HepG2 (cell line): ENCODE measurements at regions not wholly inside any gene's neighbourhood (a gene's known extent, or its start where the extent isn't known, plus 50 kb on each side); places are given as distances from the start of the nearest gene placed in this dataset.

Experiments
- ATAC-seq: fragments of 200-7000 bp; cut with Tn5 transposase; 3 replicates; pipeline ENCODE4 v1.9.1; 2020; ENCODE audit warnings: mild to moderate bottlenecking, moderate library complexity
- BruUV-seq: library from RNA; stranded (reverse); fragments of 400-500 nt; replicated peaks from 2 replicates; lab custom pipeline; 2021; lab: Mats Ljungman, UMichigan
- CTCF ChIA-PET: fragments of 300-600 bp; formaldehyde crosslinking; extraction: SDS; loops from one replicate; lab custom pipeline; 2021; ENCODE audit warnings: low total read pairs, inconsistent platforms, low intra/inter-chr PET ratio; lab: Yijun Ruan, JAX
- POLR2A ChIA-PET: fragments of 350-600 bp; sonication (Branson Sonifier 250); formaldehyde crosslinking; loops from one replicate; lab custom pipeline; 2020; ENCODE audit warnings: antibody characterized with exemption, inconsistent platforms; lab: Yijun Ruan, JAX
- DNase-seq: peaks from one replicate; pipeline ENCODE4 v3.0.0-alpha.2; 2015; ENCODE audit warnings: low spot score
- FAIRE-seq: peaks from 3 replicates; lab custom pipeline; 2011; peaks lifted over from hg19 to GRCh38; lab: Jason Lieb, UNC
- H2AFZ ChIP-seq: one replicate; pipeline ENCODE4 v1.6.1; 2011; ENCODE audit warnings: low read length, inconsistent platforms
- H3K27ac ChIP-seq: fragments of 300-600 bp; 3 replicates; pipeline ENCODE4 v1.8.0; 2011; ENCODE audit warnings: mixed run types, mild to moderate bottlenecking, mixed read lengths, low read length, inconsistent platforms; ENCODE audit not compliant: insufficient read depth; ENCODE audit errors: extremely low read length
- H3K27me3 ChIP-seq, 2 experiments: fragments of 200-600 bp in 1 of 2; 2 replicates in 1 of 2; 3 replicates in 1 of 2; pipeline versions ENCODE4 v1.6.0 to v1.8.0; 2011; ENCODE audit warnings: low read length in 2 of 2, mild to moderate bottlenecking in 2 of 2, moderate library complexity in 2 of 2, inconsistent platforms in 1 of 2; ENCODE audit not compliant: insufficient read depth in 2 of 2, control insufficient read depth in 1 of 2
- H3K36me3 ChIP-seq, 2 experiments: fragments of 200-600 bp in 1 of 2; replicated peaks in 1 of 2; 2 replicates in 1 of 2; 3 replicates in 1 of 2; pipeline versions ENCODE4 v1.5.1 to v1.8.0; 2011; ENCODE audit warnings: low read length in 2 of 2, inconsistent platforms in 1 of 2; ENCODE audit not compliant: insufficient read depth in 2 of 2, control insufficient read depth in 1 of 2
- H3K4me1 ChIP-seq: 2 replicates; pipeline ENCODE4 v1.5.1; 2012; ENCODE audit warnings: low read length, inconsistent platforms; ENCODE audit not compliant: insufficient read depth
- H3K4me2 ChIP-seq: 2 replicates; pipeline ENCODE4 v1.6.0; 2011; ENCODE audit warnings: low read depth, low read length, inconsistent platforms
- H3K4me3 ChIP-seq, 3 experiments: fragments of 200-600 bp in 1 of 3; sonication (generic), shearing (Covaris generic) in 1 of 3; replicated peaks in 1 of 3; 2 replicates each; pipeline ENCODE4 v1.5.1; 2011 to 2016; ENCODE audit warnings: low read length in 3 of 3, inconsistent platforms in 2 of 3, low read depth in 2 of 3, mild to moderate bottlenecking in 2 of 3, control low read depth in 1 of 3, mixed read lengths in 1 of 3; ENCODE audit not compliant: insufficient read depth in 1 of 3
- H3K79me2 ChIP-seq: one replicate; pipeline ENCODE4 v1.6.1; 2011; ENCODE audit warnings: low read length, inconsistent platforms; ENCODE audit not compliant: insufficient read depth
- H3K9ac ChIP-seq: 2 replicates; pipeline ENCODE4 v1.6.0; 2011; ENCODE audit warnings: mild to moderate bottlenecking, low read depth, low read length, inconsistent platforms; ENCODE audit not compliant: insufficient read depth
- H3K9me3 ChIP-seq: 2 replicates; pipeline ENCODE4 v1.5.1; 2012; ENCODE audit warnings: mild to moderate bottlenecking, low read length
- H4K20me1 ChIP-seq: 2 replicates; pipeline ENCODE4 v1.6.0; 2011; ENCODE audit warnings: inconsistent platforms, mild to moderate bottlenecking, low read length, moderate library complexity; ENCODE audit not compliant: insufficient read depth
- ADNP ChIP-seq: sonication (generic); formaldehyde crosslinking; IDR thresholded peaks from 2 replicates; pipeline ENCODE4 v1.4.0; 2020; ENCODE audit warnings: missing genetic modification reagents
- CCDC6 ChIP-seq: sonication (generic); formaldehyde crosslinking; IDR thresholded peaks from 2 replicates; pipeline ENCODE4 v1.8.1; 2022; ENCODE audit warnings: mild to moderate bottlenecking, missing genetic modification reagents, moderate library complexity
- DR1 ChIP-seq: sonication (generic); formaldehyde crosslinking; IDR thresholded peaks from 2 replicates; pipeline ENCODE4 v1.8.0; 2021; ENCODE audit warnings: mild to moderate bottlenecking, missing genetic modification reagents, inconsistent platforms
- E2F5 ChIP-seq: sonication (generic); formaldehyde crosslinking; conservative IDR thresholded peaks from 2 replicates; pipeline ENCODE4 v1.4.0; 2020; ENCODE audit warnings: missing genetic modification reagents
- EHMT2 ChIP-seq: fragments of 200-600 bp; sonication (generic); IDR thresholded peaks from 2 replicates; pipeline ENCODE4 v1.7.0; 2017; ENCODE audit warnings: antibody characterized with exemption, low read depth, low read length, borderline replicate concordance
- ETV6 ChIP-seq: sonication (generic); formaldehyde crosslinking; conservative IDR thresholded peaks from 2 replicates; pipeline ENCODE4 v1.4.0; 2020; ENCODE audit warnings: missing genetic modification reagents
- GABPA ChIP-seq, 2 experiments: IDR thresholded peaks; 2 replicates each; pipeline ENCODE4 v1.6.1; 2011 to 2016; ENCODE audit warnings: low read depth in 2 of 2, low read length in 1 of 2, missing biosample characterization in 1 of 2, missing genetic modification characterization in 1 of 2
- GATA4 ChIP-seq: sonication (generic); IDR thresholded peaks from 2 replicates; pipeline ENCODE4 v1.6.1; 2016; ENCODE audit warnings: antibody characterized with exemption, low read depth, borderline replicate concordance
- MAX ChIP-seq: IDR thresholded peaks from 2 replicates; pipeline ENCODE4 v1.6.1; 2012; ENCODE audit warnings: inconsistent platforms
- NR2F1 ChIP-seq, 2 experiments: fragments of 450-650 bp in 1 of 2; formaldehyde crosslinking in 1 of 2; IDR thresholded peaks; 2 replicates each; pipeline versions ENCODE4 v1.5.0 to v1.6.1; 2016 to 2020; ENCODE audit warnings: mild to moderate bottlenecking in 1 of 2, missing compliant biosample characterization in 1 of 2, missing genetic modification reagents in 1 of 2, moderate library complexity in 1 of 2
- RARA ChIP-seq: IDR thresholded peaks from 2 replicates; pipeline ENCODE4 v1.6.1; 2016; ENCODE audit warnings: missing genetic modification reagents, missing compliant biosample characterization
- SAP130 ChIP-seq: IDR thresholded peaks from 2 replicates; pipeline ENCODE4 v1.6.1; 2016; ENCODE audit warnings: low read depth
- SNAPC5 ChIP-seq: sonication (generic); formaldehyde crosslinking; IDR thresholded peaks from 2 replicates; pipeline ENCODE4 v1.8.1; 2023; ENCODE audit warnings: mild to moderate bottlenecking, missing genetic modification reagents, borderline replicate concordance
- THYN1 ChIP-seq: sonication (generic); formaldehyde crosslinking; IDR thresholded peaks from 2 replicates; pipeline ENCODE4 v1.8.1; 2023; ENCODE audit warnings: low read depth, mild to moderate bottlenecking, moderate library complexity, missing genetic modification reagents, borderline replicate concordance
- ZBTB49 ChIP-seq: sonication (generic); formaldehyde crosslinking; IDR thresholded peaks from 2 replicates; pipeline ENCODE4 v1.4.0; 2020; ENCODE audit warnings: missing genetic modification reagents, borderline replicate concordance
- ZKSCAN5 ChIP-seq: sonication (generic); formaldehyde crosslinking; IDR thresholded peaks from 2 replicates; pipeline ENCODE4 v1.5.1; 2020; ENCODE audit warnings: mild to moderate bottlenecking, missing genetic modification reagents
- ZNF331 ChIP-seq: sonication (generic); formaldehyde crosslinking; IDR thresholded peaks from 2 replicates; pipeline ENCODE4 v1.4.0; 2020; ENCODE audit warnings: missing genetic modification reagents
- whole genome bisulfite sequencing: methylation state at CpG from one replicate; pipeline ENCODE4 v1.1.6; 2017; ENCODE audit warnings: low lambda C conversion rate; 5-methylcytosine and 5-hydroxymethylcytosine counted together
- in situ Hi-C: cut with HindIII; loops from 2 replicates; pipeline ENCODE4 v1.10.0; 2017; ENCODE audit warnings: low pct_unique_long_range_greater_than_20kb; ENCODE audit not compliant: extremely low pct_ligation_motif_present
- intact Hi-C: fragments of 100-400 bp; cut with micrococcal nuclease; formaldehyde crosslinking; loops from one replicate; pipeline ENCODE4 v1.10.0; 2022; ENCODE audit not compliant: unreplicated experiment

- intact Hi-C loops, result no loop called here
- Histone ChIP-seq H3K9me3 (no peaks in the 10 kb centered on the region), H4K20me1 (no peaks in the 10 kb centered on the region), H2AFZ (no peak overlapping the region), H3K36me3 (no peaks in the 10 kb centered on the region), H3K79me2 (no peaks in the 10 kb centered on the region), H3K4me3 (no peak overlapping the region), H3K27ac (no peak overlapping the region), H3K4me2 (no peak overlapping the region), H3K27me3 (no peaks in the 10 kb centered on the region; a peak in 1 of 5 replicates), H3K4me1 (peaks cover 11% of the 10 kb centered on the region), H3K9ac (no peak overlapping the region)
- TF ChIP-seq ZBTB49, result no peak
- no peak for TF ChIP-seq THYN1
- TF ChIP-seq ETV6 (CRISPR knock-in tag), result no peak
- no peak for TF ChIP-seq RARA (CRISPR knock-in tag)
- no peak for TF ChIP-seq E2F5 (CRISPR knock-in tag)
- TF ChIP-seq SNAPC5 (CRISPR knock-in tag), result no peak
- TF ChIP-seq ZNF331, result no peak
- no peak for TF ChIP-seq SAP130
- no peak for TF ChIP-seq GATA4
- no peak for TF ChIP-seq ZKSCAN5 (CRISPR knock-in tag)
- no peak for TF ChIP-seq ADNP (CRISPR knock-in tag)
- no peak for TF ChIP-seq EHMT2
- TF ChIP-seq CCDC6 (CRISPR knock-in tag), result no peak
- TF ChIP-seq NR2F1 (CRISPR knock-in tag; IDR thresholded peaks at IDR 0.05), result no peak
- no peak for TF ChIP-seq GABPA (IDR thresholded peaks at IDR 0.05; ENCODE audit: low read depth, low read length)
- TF ChIP-seq GABPA (CRISPR knock-in tag; IDR thresholded peaks at IDR 0.05; ENCODE audit: low read depth), result no peak
- no peak for TF ChIP-seq MAX
- no peak for TF ChIP-seq DR1 (CRISPR knock-in tag)
- DNase-seq (no peak), FAIRE-seq (no peak), ATAC-seq (peak; percentile 41; the same call in 1 of the 3 replicates)
- ChIA-PET CTCF (no interaction called here), POLR2A (no interaction called here)
- WGBS, result 3% methylated on average over 2 of the region's 2 CpGs
- in situ Hi-C loops, result no loop called here
- no TSS peak for BruUV-seq
Observed at GRCh38 chr11:11135820-11136476, 217.1 kb downstream of the CSNK2A3 start.
